ENCODE measurements at regions not wholly inside any gene's neighbourhood (a gene's known extent, or its start where the extent isn't known, plus 50 kb on each side); places are given as distances from the start of the nearest gene placed in this dataset.

- no peak for DNase-seq
Observed at GRCh38 chr17:77695386-77695785, 263.1 kb upstream of the TNRC6C start.

- no peak for DNase-seq
Observed at GRCh38 chr17:77696151-77696720, 262.3 kb upstream of the TNRC6C start.

DNA sequence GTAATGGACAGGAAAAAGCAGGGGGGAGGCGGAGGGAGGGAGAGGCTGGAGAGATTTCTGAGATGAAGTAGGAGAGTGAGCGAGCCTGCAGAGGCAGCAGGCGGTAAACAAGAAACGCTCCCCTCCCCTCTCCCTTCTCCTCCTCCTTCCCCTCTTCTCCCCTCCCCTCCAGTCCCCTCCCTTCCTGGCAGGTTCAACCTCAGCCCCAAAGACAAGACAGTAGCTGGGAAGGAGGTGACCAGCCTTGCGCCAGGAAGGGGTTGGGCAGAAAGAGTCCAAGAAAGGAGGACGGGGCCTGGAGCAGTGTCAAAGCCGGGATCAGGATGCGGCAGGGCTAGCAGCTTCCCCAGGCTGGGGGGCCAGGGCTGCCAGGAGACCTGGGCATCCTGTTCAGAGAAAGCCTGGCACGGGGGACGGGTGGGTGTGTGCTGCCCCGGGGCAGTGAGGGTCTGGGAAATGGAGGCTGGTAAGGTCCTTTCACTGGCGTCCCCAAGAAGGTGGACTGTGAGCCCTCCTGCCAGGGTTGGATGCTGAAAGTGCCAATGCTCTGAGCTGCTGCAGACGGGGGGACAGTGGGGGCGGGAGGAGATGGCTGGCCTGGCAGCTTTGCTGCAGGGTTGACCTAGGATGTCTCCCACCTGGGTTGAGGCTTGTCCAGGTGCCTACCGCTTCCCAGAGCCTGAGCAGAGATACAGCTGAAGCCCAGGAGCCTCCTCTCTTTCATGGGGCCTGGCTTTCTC lies 261.6 kb upstream of the TNRC6C start:
- DNase-seq, result no peak

GRCh38 chr17:77697480-77698400 lies 260.8 kb upstream of the TNRC6C start:
- no peak for DNase-seq

DNA sequence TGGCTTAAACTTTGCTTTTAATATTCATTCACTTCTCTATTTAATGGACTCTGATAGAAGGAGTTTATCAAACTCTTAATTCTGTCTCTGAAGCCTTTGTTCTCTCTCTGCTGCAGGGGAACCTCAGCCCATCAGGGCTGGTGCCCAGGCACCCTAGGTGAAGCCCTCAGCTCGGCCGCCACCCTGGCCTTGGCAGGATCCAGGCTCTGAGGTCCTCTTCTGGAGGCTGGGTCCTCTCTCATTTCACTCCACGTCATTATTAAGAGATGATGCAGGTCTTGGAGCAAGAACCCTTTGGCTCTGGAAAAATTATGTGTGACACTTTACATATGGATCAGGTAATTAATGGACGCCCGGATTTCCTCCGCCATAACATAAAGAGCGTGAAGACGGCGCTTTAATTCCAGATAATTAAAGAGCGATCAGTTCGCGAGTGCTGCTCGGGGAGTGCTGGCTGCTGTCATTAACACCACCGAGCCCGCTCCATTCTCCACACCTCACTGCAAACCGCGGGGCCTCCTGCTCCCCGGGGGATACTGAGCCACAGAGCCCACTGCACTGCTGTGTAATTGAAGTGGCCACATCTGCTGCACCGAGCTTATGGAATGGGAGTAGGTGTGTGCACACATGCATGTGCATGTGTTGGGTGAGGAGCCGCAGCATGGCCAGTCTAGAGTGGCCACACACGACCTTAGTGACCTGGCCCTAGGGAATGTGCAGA lies 259.4 kb upstream of the TNRC6C start:
- DNase-seq, result no peak

DNA sequence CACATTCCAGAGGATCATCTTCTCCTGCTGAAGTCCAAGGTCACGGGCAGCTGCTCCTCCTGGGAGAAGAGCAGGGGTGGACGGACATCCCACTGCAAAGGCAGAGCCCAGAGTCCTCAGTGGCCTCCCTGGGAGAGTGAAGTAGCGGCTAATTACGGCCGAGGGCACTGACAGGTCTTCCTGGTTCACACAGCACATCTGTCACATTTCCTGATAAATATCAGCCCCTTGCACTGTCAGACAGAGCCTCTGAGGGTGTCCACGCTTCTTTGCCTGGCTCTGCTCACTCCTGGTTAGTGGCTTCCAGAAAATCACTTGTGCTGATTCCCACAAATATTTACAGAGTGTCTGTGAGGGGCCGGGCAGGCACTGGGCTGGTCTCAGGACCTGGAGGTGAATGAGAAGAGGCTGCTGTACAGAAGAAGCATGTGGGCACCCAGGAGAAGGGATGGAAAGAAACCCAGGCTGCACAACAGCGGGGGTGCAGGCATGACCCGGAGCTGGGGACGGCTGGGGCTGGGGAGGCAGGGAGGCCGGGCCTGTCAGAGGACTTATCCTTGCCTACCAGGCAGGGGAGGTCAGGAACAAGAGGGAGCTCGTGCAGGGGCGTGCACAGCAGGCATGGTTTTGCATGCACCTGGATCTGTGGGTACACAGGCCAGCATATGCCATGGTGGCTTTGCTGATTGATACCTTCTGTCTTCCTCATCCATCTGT lies 258.2 kb upstream of the TNRC6C start:
- no peak for DNase-seq

DNA sequence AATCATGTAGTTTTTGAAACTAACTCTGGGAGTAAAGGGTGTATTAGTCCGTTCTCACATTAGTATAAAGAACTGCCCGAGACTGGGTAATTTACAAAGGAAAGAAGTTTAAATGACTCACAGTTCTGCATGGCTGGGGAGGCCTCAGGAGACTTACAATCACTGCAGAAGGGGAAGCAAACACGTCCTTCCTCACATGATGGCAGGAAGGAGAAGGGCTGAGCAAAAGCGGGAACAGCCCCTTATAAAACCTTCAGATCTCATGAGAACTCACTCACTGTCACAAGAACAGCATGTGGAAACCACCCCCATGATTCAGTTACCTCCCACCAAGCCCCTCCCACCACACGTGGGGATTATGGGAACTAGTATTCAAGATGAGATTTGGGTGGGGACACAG lies 256.5 kb upstream of the TNRC6C start:
- no peak for DNase-seq

DNA sequence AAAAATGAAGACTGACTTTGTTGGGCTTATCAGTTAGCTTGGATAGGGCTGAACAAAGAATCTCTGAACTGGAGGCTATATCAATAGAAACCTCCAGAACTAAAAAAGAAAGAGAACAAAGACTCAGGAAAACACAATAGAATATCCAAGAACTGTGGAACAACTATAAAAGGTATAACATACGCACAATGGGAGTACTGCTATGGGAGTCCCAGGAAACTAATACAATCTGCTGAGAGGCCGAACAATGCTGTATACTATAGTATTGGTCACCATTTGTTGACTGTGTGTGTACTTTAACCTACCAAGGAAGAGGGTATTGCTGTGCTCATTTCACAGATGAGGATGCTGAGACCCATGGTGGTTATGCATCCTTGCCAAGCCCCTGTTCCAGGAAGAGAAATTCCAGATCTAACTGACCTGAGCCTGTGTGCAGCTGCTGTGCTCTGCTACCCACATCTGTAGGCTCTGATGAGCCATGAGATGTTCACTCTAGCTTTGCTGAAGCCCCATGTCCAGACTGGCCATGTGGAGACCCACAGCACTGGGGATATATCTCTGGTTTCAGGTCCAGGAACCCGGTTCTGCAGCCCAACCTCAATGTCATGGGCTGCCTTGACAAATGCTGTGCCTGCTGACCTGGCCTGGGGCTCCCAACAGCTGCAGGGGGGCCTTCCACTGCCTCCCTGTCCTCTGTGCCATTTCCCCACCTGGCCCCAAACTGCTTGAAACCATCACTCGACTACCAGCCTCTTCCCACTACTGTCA lies 254.3 kb upstream of the TNRC6C start:
- no peak for DNase-seq

- no peak for DNase-seq
Observed at GRCh38 chr17:77706938-77707337, 251.6 kb upstream of the TNRC6C start.

GRCh38 chr17:77707546-77707945 lies 251.0 kb upstream of the TNRC6C start:
- DNase-seq, result no peak

DNA sequence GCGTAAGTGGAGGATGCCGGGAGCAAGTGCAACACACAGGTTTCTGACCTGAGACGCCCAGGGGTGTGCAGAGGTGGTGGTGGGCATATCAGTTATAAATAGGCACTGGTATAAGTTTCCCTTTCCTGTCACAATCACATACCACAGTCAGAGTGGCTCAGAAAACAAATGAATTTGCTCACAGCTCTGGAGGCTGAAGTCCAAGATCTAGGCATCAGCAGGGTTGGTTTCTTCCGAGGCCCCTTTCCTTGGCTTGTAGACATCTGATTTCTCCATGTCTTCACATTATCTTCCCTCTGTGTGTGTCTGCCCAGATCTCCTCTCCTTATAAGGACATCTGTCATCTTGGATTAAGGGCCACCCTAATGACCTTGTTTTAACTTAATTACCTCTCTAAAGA lies 250.5 kb upstream of the TNRC6C start:
- no peak for DNase-seq

- no peak for DNase-seq
Observed at GRCh38 chr17:77708936-77709335, 249.6 kb upstream of the TNRC6C start.

GRCh38 chr17:77709594-77709993 lies 248.9 kb upstream of the TNRC6C start:
- no peak for DNase-seq

- no peak for DNase-seq
Observed at GRCh38 chr17:77712578-77712977, 245.9 kb upstream of the TNRC6C start.

- DNase-seq, result no peak
Observed at GRCh38 chr17:77716289-77716926, 242.1 kb upstream of the TNRC6C start.

DNA sequence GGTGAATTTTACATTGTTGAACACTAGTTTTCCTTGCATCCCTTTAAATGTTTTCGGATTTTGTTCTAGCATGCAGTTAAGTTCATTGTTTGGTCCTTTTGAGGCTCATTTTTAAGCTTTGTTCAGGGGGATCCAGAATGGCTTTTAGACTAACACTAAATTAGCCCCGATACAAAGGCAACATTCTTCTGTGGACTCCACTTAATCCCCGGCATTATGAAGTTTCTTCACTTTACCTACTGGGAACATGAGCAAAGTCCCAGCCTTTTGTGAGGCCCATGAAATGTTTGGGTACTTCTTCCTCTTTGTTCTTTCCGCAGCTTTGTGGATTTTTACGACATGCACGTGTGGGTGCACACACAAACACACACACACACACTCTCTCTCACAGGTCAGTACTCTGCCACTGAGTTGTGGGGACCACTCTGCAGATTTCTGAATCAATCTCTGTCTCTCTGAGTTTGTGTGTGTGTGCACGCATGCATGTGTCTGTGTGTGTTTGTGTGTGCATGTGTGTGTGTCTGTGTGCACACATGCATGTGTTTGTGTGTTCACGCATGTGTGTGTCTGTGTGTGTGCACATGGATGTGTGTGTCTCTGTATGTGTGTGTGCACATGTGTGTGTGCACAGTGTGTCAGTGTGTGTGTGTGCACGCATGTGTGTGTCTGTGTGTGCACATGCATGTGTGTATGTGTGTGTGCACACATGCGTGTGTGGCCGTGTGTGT lies 240.4 kb upstream of the TNRC6C start:
- no peak for DNase-seq

GRCh38 chr17:77718669-77718961 lies 239.9 kb upstream of the TNRC6C start:
- DNase-seq, result no peak

DNA sequence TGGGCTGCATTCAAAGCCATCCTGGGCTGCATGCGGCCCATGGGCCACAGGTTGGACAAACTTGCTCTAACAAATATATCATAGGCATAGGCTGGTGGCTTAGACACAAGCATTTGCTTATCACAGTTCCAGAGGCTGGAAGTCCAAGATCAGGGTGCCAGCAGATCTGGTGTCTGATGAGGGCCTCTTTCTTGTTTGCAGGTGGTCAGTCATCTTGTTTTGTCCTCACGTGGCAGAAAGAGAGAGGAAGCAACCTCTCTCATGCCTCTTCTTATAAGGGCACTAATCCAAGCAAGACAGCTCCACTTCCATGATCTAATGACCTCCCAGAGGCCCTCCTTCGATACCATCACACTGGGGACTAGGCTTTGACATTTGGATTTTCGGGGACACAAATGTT lies 238.7 kb upstream of the TNRC6C start:
- DNase-seq, result no peak

DNA sequence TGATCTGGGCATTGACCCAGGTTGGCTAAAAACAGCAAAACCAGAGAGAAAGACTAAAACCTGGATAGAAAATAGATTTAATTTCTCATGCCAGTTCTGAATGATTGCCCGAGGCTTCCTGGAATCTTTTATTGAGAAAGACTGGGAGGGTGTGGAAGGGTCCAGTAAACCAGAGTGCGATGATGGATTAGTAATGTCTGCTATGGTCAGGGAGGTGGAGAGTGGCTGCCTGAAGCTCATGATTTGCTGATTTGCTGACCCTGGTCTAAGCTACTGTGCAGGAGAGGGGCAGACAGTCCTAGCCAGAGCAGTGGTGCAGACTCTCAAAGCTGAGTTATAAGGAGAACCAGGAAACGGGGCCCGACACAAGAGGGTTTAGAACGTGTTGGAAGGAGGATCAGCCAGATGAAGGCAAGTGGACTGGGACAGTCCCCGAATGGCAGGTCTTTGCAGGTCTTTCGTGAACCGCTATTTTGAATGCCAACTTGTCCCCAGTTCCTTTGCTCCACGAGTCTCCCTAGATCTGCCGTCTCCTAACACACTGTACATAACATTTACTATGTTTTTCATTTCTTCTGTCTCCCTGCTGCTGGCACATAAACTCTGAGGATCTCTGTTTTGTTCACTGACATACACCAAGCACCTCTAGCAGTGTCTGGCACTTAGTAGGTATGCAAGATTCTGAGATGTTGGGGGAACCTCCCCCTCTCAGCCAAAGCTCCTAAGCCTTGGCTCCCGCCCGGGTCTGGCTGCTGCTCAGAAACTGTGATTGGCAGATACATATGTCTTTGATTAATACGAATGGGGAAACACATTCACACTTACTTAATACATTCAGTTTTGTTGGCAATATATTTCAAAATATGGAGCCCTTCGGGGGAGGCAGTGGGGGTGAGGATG lies 237.3 kb upstream of the TNRC6C start:
- no peak for DNase-seq

DNA sequence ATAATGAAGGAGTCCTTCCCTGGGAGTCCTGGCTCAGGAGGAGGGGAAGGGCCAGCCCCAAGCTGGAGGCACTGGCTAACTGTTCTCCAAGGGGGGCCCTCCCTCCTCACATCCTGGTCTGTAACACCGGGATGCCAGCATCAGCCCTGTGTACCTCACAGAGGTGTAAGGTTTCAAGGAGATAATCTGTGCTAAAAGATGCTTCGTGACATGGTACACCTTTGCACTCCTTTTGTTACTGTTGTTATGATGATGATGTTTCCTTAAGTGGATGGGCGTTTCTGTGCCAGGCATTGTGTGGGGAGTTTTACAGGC lies 236.7 kb upstream of the TNRC6C start:
- no peak for DNase-seq

Data from NCI-H774 (cell line).